H1 (cell line): ENCODE measurements at regions not wholly inside any gene's neighbourhood (a gene's known extent, or its start where the extent isn't known, plus 50 kb on each side); places are given as distances from the start of the nearest gene placed in this dataset.

Experiments used
- ATF2 ChIP-seq: IDR thresholded peaks from 2 replicates; pipeline ENCODE4 v1.6.1; 2012; ENCODE audit warnings: low read length, inconsistent platforms
- CHD1 ChIP-seq: IDR thresholded peaks from 2 replicates; pipeline ENCODE4 v1.6.1; 2012; ENCODE audit warnings: low read depth, low read length, improper control_type of control experiment
- TEAD4 ChIP-seq: IDR thresholded peaks from 2 replicates; pipeline ENCODE4 v1.6.1; 2012; ENCODE audit warnings: low read depth, low read length, inconsistent platforms, mixed read lengths

- TF ChIP-seq CHD1 (no peak), TEAD4 (no peak), ATF2 (no peak)
Measured at GRCh38 chr2:43007901-43008300, 215.5 kb upstream of the HAAO start (continued).
